ENCODE measurements at regions not wholly inside any gene's neighbourhood (a gene's known extent, or its start where the extent isn't known, plus 50 kb on each side); places are given as distances from the start of the nearest gene placed in this dataset.

GRCh38 chr2:236855176-236855865 lies 230.4 kb upstream of the COPS8 start:
- Mint-ChIP-seq H3K9me3 (peaks cover 0 to 3% (median 0%) of the 10 kb centered on the region in 7 donors), H3K4me3 (no peak overlapping the region), H3K27me3 (no peaks in the 10 kb centered on the region), H3K36me3 (no peaks in the 10 kb centered on the region), H3K4me1 (no peaks in the 10 kb centered on the region), H3K27ac (no peak overlapping the region)
- Histone ChIP-seq H3K9me3 (ENCODE audit: control insufficient read depth in 2 of 2, low read length in 2 of 2) (no peaks in the 10 kb centered on the region), H3K27ac (ENCODE audit: insufficient read depth, low read length, poor library complexity, severe bottlenecking) (no peak overlapping the region), H3K27me3 (ENCODE audit: control insufficient read depth, insufficient read depth, low read length) (no peaks in the 10 kb centered on the region), H3K36me3 (ENCODE audit: control insufficient read depth, insufficient read depth, low read length) (no peaks in the 10 kb centered on the region), H3K4me1 (ENCODE audit: control insufficient read depth, insufficient read depth, low read length, poor library complexity, severe bottlenecking) (no peaks in the 10 kb centered on the region), H3K4me3 (ENCODE audit: low read depth, low read length) (no peak overlapping the region)
- DNase-seq (no peak), ATAC-seq (ENCODE audit: low read depth in 2 of 2) (no peak)

- no peaks in the 10 kb centered on the region for H3K27me3 ChIP-seq (ENCODE audit: control insufficient read depth, insufficient read depth, low read length)
- no peak for DNase-seq
- no peaks in the 10 kb centered on the region for H3K4me1 ChIP-seq (ENCODE audit: control insufficient read depth, insufficient read depth, low read length, poor library complexity, severe bottlenecking)
- H3K36me3 ChIP-seq (ENCODE audit: control insufficient read depth, insufficient read depth, low read length): no peaks in the 10 kb centered on the region
- H3K27me3 Mint-ChIP-seq: no peaks in the 10 kb centered on the region
- H3K27ac ChIP-seq (ENCODE audit: insufficient read depth, low read length, poor library complexity, severe bottlenecking): no peak overlapping the region
- peaks cover 0 to 3% (median 0%) of the 10 kb centered on the region in 7 donors for H3K9me3 Mint-ChIP-seq
- no peaks in the 10 kb centered on the region for H3K4me1 Mint-ChIP-seq
- H3K27ac Mint-ChIP-seq: no peak overlapping the region
- H3K36me3 Mint-ChIP-seq: no peaks in the 10 kb centered on the region
- no peak for ATAC-seq (ENCODE audit: low read depth in 2 of 2)
- H3K9me3 ChIP-seq (ENCODE audit: control insufficient read depth in 2 of 2, low read length in 2 of 2): no peaks in the 10 kb centered on the region
- H3K4me3 ChIP-seq (ENCODE audit: low read depth, low read length): no peak overlapping the region
- H3K4me3 Mint-ChIP-seq: no peak overlapping the region
Observed at GRCh38 chr2:236855866-236856847, 229.5 kb upstream of the COPS8 start.

GRCh38 chr2:236856848-236857235 lies 228.8 kb upstream of the COPS8 start:
- H3K4me3 ChIP-seq (ENCODE audit: low read depth, low read length): no peak overlapping the region
- no peak overlapping the region for H3K27ac ChIP-seq (ENCODE audit: insufficient read depth, low read length, poor library complexity, severe bottlenecking)
- Mint-ChIP-seq H3K27ac (no peak overlapping the region), H3K4me1 (no peaks in the 10 kb centered on the region), H3K36me3 (no peaks in the 10 kb centered on the region), H3K4me3 (no peak overlapping the region), H3K27me3 (no peaks in the 10 kb centered on the region), H3K9me3 (peaks cover 0 to 3% (median 0%) of the 10 kb centered on the region in 7 donors)
- no peaks in the 10 kb centered on the region for H3K9me3 ChIP-seq (ENCODE audit: control insufficient read depth in 2 of 2, low read length in 2 of 2)
- ATAC-seq (ENCODE audit: low read depth in 2 of 2) (no peak), DNase-seq (no peak)
- H3K4me1 ChIP-seq (ENCODE audit: control insufficient read depth, insufficient read depth, low read length, poor library complexity, severe bottlenecking): no peaks in the 10 kb centered on the region
- no peaks in the 10 kb centered on the region for H3K27me3 ChIP-seq (ENCODE audit: control insufficient read depth, insufficient read depth, low read length)
- no peaks in the 10 kb centered on the region for H3K36me3 ChIP-seq (ENCODE audit: control insufficient read depth, insufficient read depth, low read length)

- peaks cover 0 to 3% (median 0%) of the 10 kb centered on the region in 7 donors for H3K9me3 Mint-ChIP-seq
- no peaks in the 10 kb centered on the region for H3K4me1 Mint-ChIP-seq
- no peaks in the 10 kb centered on the region for H3K36me3 Mint-ChIP-seq
- no peak for DNase-seq
- Histone ChIP-seq H3K27ac (ENCODE audit: insufficient read depth, low read length, poor library complexity, severe bottlenecking) (no peak overlapping the region), H3K4me1 (ENCODE audit: control insufficient read depth, insufficient read depth, low read length, poor library complexity, severe bottlenecking) (no peaks in the 10 kb centered on the region), H3K36me3 (ENCODE audit: control insufficient read depth, insufficient read depth, low read length) (no peaks in the 10 kb centered on the region), H3K9me3 (ENCODE audit: control insufficient read depth in 2 of 2, low read length in 2 of 2) (no peaks in the 10 kb centered on the region), H3K27me3 (ENCODE audit: control insufficient read depth, insufficient read depth, low read length) (no peaks in the 10 kb centered on the region), H3K4me3 (ENCODE audit: low read depth, low read length) (no peak overlapping the region)
- H3K4me3 Mint-ChIP-seq: no peak overlapping the region
- ATAC-seq (ENCODE audit: low read depth in 2 of 2): no peak
- H3K27ac Mint-ChIP-seq: no peak overlapping the region
- H3K27me3 Mint-ChIP-seq: no peaks in the 10 kb centered on the region
Observed at GRCh38 chr2:236857246-236857645, 228.4 kb upstream of the COPS8 start.

- H3K9me3 Mint-ChIP-seq: peaks cover 0 to 3% (median 0%) of the 10 kb centered on the region in 7 donors
- ATAC-seq (ENCODE audit: low read depth in 2 of 2) (no peak), DNase-seq (no peak)
- no peaks in the 10 kb centered on the region for H3K4me1 ChIP-seq (ENCODE audit: control insufficient read depth, insufficient read depth, low read length, poor library complexity, severe bottlenecking)
- H3K27ac Mint-ChIP-seq: no peak overlapping the region
- H3K27ac ChIP-seq (ENCODE audit: insufficient read depth, low read length, poor library complexity, severe bottlenecking): no peak overlapping the region
- no peaks in the 10 kb centered on the region for H3K4me1 Mint-ChIP-seq
- no peaks in the 10 kb centered on the region for H3K27me3 Mint-ChIP-seq
- H3K36me3 Mint-ChIP-seq: no peaks in the 10 kb centered on the region
- no peak overlapping the region for H3K4me3 ChIP-seq (ENCODE audit: low read depth, low read length)
- no peaks in the 10 kb centered on the region for H3K9me3 ChIP-seq (ENCODE audit: control insufficient read depth in 2 of 2, low read length in 2 of 2)
- H3K27me3 ChIP-seq (ENCODE audit: control insufficient read depth, insufficient read depth, low read length): no peaks in the 10 kb centered on the region
- H3K4me3 Mint-ChIP-seq: no peak overlapping the region
- H3K36me3 ChIP-seq (ENCODE audit: control insufficient read depth, insufficient read depth, low read length): no peaks in the 10 kb centered on the region
Observed at GRCh38 chr2:236857781-236858180, 227.9 kb upstream of the COPS8 start.

- H3K4me1 ChIP-seq (ENCODE audit: control insufficient read depth, insufficient read depth, low read length, poor library complexity, severe bottlenecking): no peaks in the 10 kb centered on the region
Observed at GRCh38 chr2:236858661-236859060, 227.0 kb upstream of the COPS8 start.

GRCh38 chr2:236859908-236860307 lies 225.8 kb upstream of the COPS8 start:
- H3K9me3 Mint-ChIP-seq: peaks cover 0 to 3% (median 0%) of the 10 kb centered on the region in 7 donors
- H3K4me1 ChIP-seq (ENCODE audit: control insufficient read depth, insufficient read depth, low read length, poor library complexity, severe bottlenecking): no peaks in the 10 kb centered on the region
- no peak for ATAC-seq (ENCODE audit: low read depth in 2 of 2)

More at GRCh38 chr2:236858661-236859060, 227.0 kb upstream of the COPS8 start:
- Histone ChIP-seq H3K4me3 (ENCODE audit: low read depth, low read length) (no peak overlapping the region), H3K36me3 (ENCODE audit: control insufficient read depth, insufficient read depth, low read length) (no peaks in the 10 kb centered on the region), H3K27ac (ENCODE audit: insufficient read depth, low read length, poor library complexity, severe bottlenecking) (no peak overlapping the region), H3K27me3 (ENCODE audit: control insufficient read depth, insufficient read depth, low read length) (no peaks in the 10 kb centered on the region), H3K9me3 (ENCODE audit: control insufficient read depth in 2 of 2, low read length in 2 of 2) (no peaks in the 10 kb centered on the region)
- no peak overlapping the region for H3K4me3 Mint-ChIP-seq
- H3K27me3 Mint-ChIP-seq: no peaks in the 10 kb centered on the region
- H3K27ac Mint-ChIP-seq: no peak overlapping the region
- H3K4me1 Mint-ChIP-seq: no peaks in the 10 kb centered on the region
- DNase-seq (no peak), ATAC-seq (ENCODE audit: low read depth in 2 of 2) (no peak)
- peaks cover 0 to 3% (median 0%) of the 10 kb centered on the region in 7 donors for H3K9me3 Mint-ChIP-seq
- H3K36me3 Mint-ChIP-seq: no peaks in the 10 kb centered on the region

More at GRCh38 chr2:236859908-236860307, 225.8 kb upstream of the COPS8 start:
- Histone ChIP-seq H3K9me3 (ENCODE audit: control insufficient read depth in 2 of 2, low read length in 2 of 2) (no peaks in the 10 kb centered on the region), H3K36me3 (ENCODE audit: control insufficient read depth, insufficient read depth, low read length) (no peaks in the 10 kb centered on the region), H3K4me3 (ENCODE audit: low read depth, low read length) (no peak overlapping the region), H3K27ac (ENCODE audit: insufficient read depth, low read length, poor library complexity, severe bottlenecking) (no peak overlapping the region), H3K27me3 (ENCODE audit: control insufficient read depth, insufficient read depth, low read length) (no peaks in the 10 kb centered on the region)
- no peaks in the 10 kb centered on the region for H3K27me3 Mint-ChIP-seq
- H3K27ac Mint-ChIP-seq: no peak overlapping the region
- H3K36me3 Mint-ChIP-seq: no peaks in the 10 kb centered on the region
- H3K4me1 Mint-ChIP-seq: no peaks in the 10 kb centered on the region
- DNase-seq: no peak
- H3K4me3 Mint-ChIP-seq: no peak overlapping the region

Measured in CD4-positive, CD25-positive, alpha-beta regulatory T cell (primary cell).